WTC11 (cell line): ENCODE measurements at regions not wholly inside any gene's neighbourhood (a gene's known extent, or its start where the extent isn't known, plus 50 kb on each side); places are given as distances from the start of the nearest gene placed in this dataset.

Experiments used
- ATAC-seq: fragments of 200-7000 bp; cut with Tn5 transposase; 2 replicates; pipeline ENCODE4 v1.10.0; 2021; ENCODE audit warnings: mild to moderate bottlenecking, moderate library complexity
- CTCF ChIA-PET: fragments of 300-600 bp; sonication (Branson Sonifier 250); formaldehyde crosslinking; loops from one replicate; lab custom pipeline; 2021; ENCODE audit warnings: antibody characterized with exemption; lab: Charles Lee
- POLR2A ChIA-PET: fragments of 350-600 bp; sonication (Branson Sonifier 250); formaldehyde crosslinking; loops from one replicate; lab custom pipeline; 2021; ENCODE audit warnings: antibody characterized with exemption; lab: Charles Lee
- DNase-seq: peaks from one replicate; pipeline ENCODE4 v3.0.0; 2021; ENCODE audit warnings: low spot score
- H3K27ac Mint-ChIP-seq: 2 replicates; pipeline ENCODE4 v1.8.0; 2021; ENCODE audit warnings: mixed read lengths
- H3K27me3 Mint-ChIP-seq: 2 replicates; pipeline ENCODE4 v1.8.0; 2021; ENCODE audit warnings: low read depth, mild to moderate bottlenecking, moderate library complexity, mixed read lengths
- H3K36me3 Mint-ChIP-seq: 2 replicates; pipeline ENCODE4 v1.8.0; 2021; ENCODE audit warnings: mixed read lengths
- H3K4me1 Mint-ChIP-seq: 2 replicates; pipeline ENCODE4 v1.8.0; 2022; ENCODE audit warnings: mixed read lengths
- H3K4me3 Mint-ChIP-seq: 2 replicates; pipeline ENCODE4 v1.8.0; 2021; ENCODE audit warnings: mild to moderate bottlenecking, moderate library complexity, mixed read lengths
- H3K9me3 Mint-ChIP-seq: 2 replicates; pipeline ENCODE4 v1.8.0; 2021; ENCODE audit warnings: mixed read lengths
- ATF3 ChIP-seq: sonication (generic); formaldehyde crosslinking; conservative IDR thresholded peaks from 2 replicates; pipeline ENCODE4 v1.8.1; 2022; ENCODE audit warnings: mild to moderate bottlenecking, missing genetic modification reagents
- CBFB ChIP-seq: sonication (generic); formaldehyde crosslinking; IDR thresholded peaks from 2 replicates; pipeline ENCODE4 v1.8.1; 2022; ENCODE audit warnings: mild to moderate bottlenecking, low read depth, missing genetic modification reagents
- CDX4 ChIP-seq: fragments of 250-450 bp; sonication (Bioruptor Pico); IDR thresholded peaks from 2 replicates; pipeline ENCODE4 v1.9.0; 2021; ENCODE audit warnings: moderate library complexity, mild to moderate bottlenecking, inconsistent platforms, borderline replicate concordance
- CTCF ChIP-seq: fragments of 200-600 bp; IDR thresholded peaks from 2 replicates; pipeline ENCODE4 v1.8.0; 2022; ENCODE audit warnings: antibody characterized with exemption
- ETV6 ChIP-seq: sonication (generic); formaldehyde crosslinking; IDR thresholded peaks from 2 replicates; pipeline ENCODE4 v1.8.1; 2022; ENCODE audit warnings: mild to moderate bottlenecking, missing genetic modification reagents
- FOXJ3 ChIP-seq: sonication (generic); formaldehyde crosslinking; IDR thresholded peaks from 2 replicates; pipeline ENCODE4 v1.9.0; 2021; ENCODE audit warnings: missing genetic modification reagents, mild to moderate bottlenecking, borderline replicate concordance
- GTF2I ChIP-seq: fragments of 250-450 bp; sonication (Bioruptor Pico); conservative IDR thresholded peaks from 2 replicates; pipeline ENCODE4 v1.4.0; 2021; ENCODE audit warnings: mild to moderate bottlenecking
- HMGA2 ChIP-seq: fragments of 250-450 bp; sonication (Bioruptor Pico); IDR thresholded peaks from 2 replicates; pipeline ENCODE4 v1.4.0; 2021; ENCODE audit warnings: mild to moderate bottlenecking, moderate library complexity
- MAX ChIP-seq: sonication (generic); formaldehyde crosslinking; IDR thresholded peaks from 2 replicates; pipeline ENCODE4 v1.8.0; 2022; ENCODE audit warnings: mild to moderate bottlenecking, missing genetic modification reagents
- MXD4 ChIP-seq: fragments of 250-450 bp; sonication (Bioruptor Pico); IDR thresholded peaks from 2 replicates; pipeline ENCODE4 v1.8.0; 2021; ENCODE audit warnings: mild to moderate bottlenecking, moderate library complexity, borderline replicate concordance
- MYBL2 ChIP-seq: sonication (generic); formaldehyde crosslinking; IDR thresholded peaks from 2 replicates; pipeline ENCODE4 v1.8.1; 2023; ENCODE audit warnings: mild to moderate bottlenecking, moderate library complexity, missing genetic modification reagents
- NFE2L1 ChIP-seq: sonication (generic); formaldehyde crosslinking; IDR thresholded peaks from 2 replicates; pipeline ENCODE4 v1.8.1; 2023; ENCODE audit warnings: missing genetic modification reagents
- NR2C2 ChIP-seq: sonication (generic); formaldehyde crosslinking; IDR thresholded peaks from 2 replicates; pipeline ENCODE4 v1.8.0; 2022; ENCODE audit warnings: mild to moderate bottlenecking, missing genetic modification reagents
- RORB ChIP-seq: fragments of 250-450 bp; sonication (Bioruptor Pico); IDR thresholded peaks from 2 replicates; pipeline ENCODE4 v1.9.0; 2021; ENCODE audit warnings: mild to moderate bottlenecking
- SMAD4 ChIP-seq: sonication (generic); formaldehyde crosslinking; IDR thresholded peaks from 2 replicates; pipeline ENCODE4 v1.8.0; 2022; ENCODE audit warnings: mild to moderate bottlenecking, missing genetic modification reagents
- STAT6 ChIP-seq: sonication (generic); formaldehyde crosslinking; conservative IDR thresholded peaks from 2 replicates; pipeline ENCODE4 v1.8.1; 2023; ENCODE audit warnings: mild to moderate bottlenecking, low read depth, missing genetic modification reagents, moderate library complexity
- TEAD4 ChIP-seq: sonication (generic); formaldehyde crosslinking; IDR thresholded peaks from 2 replicates; pipeline ENCODE4 v1.8.0; 2022; ENCODE audit warnings: mild to moderate bottlenecking, missing genetic modification reagents
- TP53 ChIP-seq: sonication (generic); formaldehyde crosslinking; IDR thresholded peaks from 2 replicates; pipeline ENCODE4 v1.8.1; 2023; ENCODE audit warnings: mild to moderate bottlenecking, missing genetic modification reagents
- ZNF232 ChIP-seq: sonication (generic); formaldehyde crosslinking; IDR thresholded peaks from 2 replicates; pipeline ENCODE4 v1.8.0; 2022; ENCODE audit warnings: mild to moderate bottlenecking, missing genetic modification reagents
- ZNF416 ChIP-seq: fragments of 250-450 bp; sonication (Bioruptor Pico); IDR thresholded peaks from 2 replicates; pipeline ENCODE4 v1.9.0; 2021; ENCODE audit warnings: mild to moderate bottlenecking, inconsistent platforms
- ZNF532 ChIP-seq: fragments of 250-450 bp; sonication (Bioruptor Pico); IDR thresholded peaks from 2 replicates; pipeline ENCODE4 v1.9.0; 2021; ENCODE audit warnings: mild to moderate bottlenecking, borderline replicate concordance
- ZNF671 ChIP-seq: fragments of 250-450 bp; sonication (Bioruptor Pico); IDR thresholded peaks from 2 replicates; pipeline ENCODE4 v1.8.0; 2021; ENCODE audit warnings: mild to moderate bottlenecking

- TF ChIP-seq STAT6 (CRISPR knock-in tag): no peak
- no peak for TF ChIP-seq TP53
- TF ChIP-seq ZNF416 (CRISPR knock-in tag): no peak
- no peak for TF ChIP-seq MXD4
- no peak for TF ChIP-seq MYBL2
- no peak for TF ChIP-seq HMGA2 (CRISPR knock-in tag)
- TF ChIP-seq, all 79 proteins: peak for 0
Observed at GRCh38 chr10:78470267-78471103, 436.8 kb downstream of the RPS24 start (continued).

GRCh38 chr10:78471326-78471722, 437.7 kb downstream of the RPS24 start:
- TF ChIP-seq NFE2L1: no peak
- Mint-ChIP-seq H3K4me1 (peaks cover 20% of the 10 kb centered on the region), H3K27ac (peak overlapping the region; percentile 28; the same call in 1 of the 2 replicates), H3K4me3 (no peak overlapping the region), H3K27me3 (peaks cover 2% of the 10 kb centered on the region; the same call in 1 of the 2 replicates), H3K9me3 (peaks cover 11% of the 10 kb centered on the region), H3K36me3 (peaks cover 9% of the 10 kb centered on the region)
- ATAC-seq: no peak
- ChIA-PET CTCF (interaction anchor here (1.4 kb wide), 1 partner anchor 425 kb away, joined by 3 read pairs; no protein-coding TSS in a partner anchor), POLR2A (no interaction called here)
- no peak for DNase-seq

GRCh38 chr10:78471723-78472550, 438.3 kb downstream of the RPS24 start:
- TF ChIP-seq MAX (CRISPR knock-in tag) (no peak), MXD4 (no peak), ZNF671 (CRISPR knock-in tag) (no peak), ZNF416 (CRISPR knock-in tag) (no peak), NR2C2 (CRISPR knock-in tag) (no peak), GTF2I (no peak), CTCF (no peak; the same call in 1 of the 2 replicates), ETV6 (CRISPR knock-in tag) (no peak), CDX4 (CRISPR knock-in tag) (no peak), ZNF232 (CRISPR knock-in tag) (no peak), RORB (CRISPR knock-in tag) (no peak), CBFB (no peak), TEAD4 (CRISPR knock-in tag) (no peak), SMAD4 (no peak), HMGA2 (CRISPR knock-in tag) (no peak), FOXJ3 (CRISPR knock-in tag) (no peak), ATF3 (CRISPR knock-in tag) (no peak), ZNF532 (CRISPR knock-in tag) (no peak)
- POLR2A ChIA-PET: interaction anchor here (0.7 kb wide), 1 partner anchor 490 kb away, joined by 7 read pairs; no protein-coding TSS in a partner anchor
- Mint-ChIP-seq H3K4me3 (no peak overlapping the region), H3K9me3 (peaks cover 11% of the 10 kb centered on the region), H3K36me3 (peaks cover 9% of the 10 kb centered on the region), H3K27me3 (peaks cover 2% of the 10 kb centered on the region; the same call in 1 of the 2 replicates), H3K27ac (no peak overlapping the region), H3K4me1 (peaks cover 20% of the 10 kb centered on the region)
- no peak for DNase-seq
- CTCF ChIA-PET: interaction anchor here (1.3 to 1.4 kb wide), 2 partner anchors 186 to 425 kb away, joined by 3 read pairs; no protein-coding TSS in a partner anchor
- ATAC-seq: peak; percentile 28; the same call in 1 of the 2 replicates
